ENCODE measurements at regions not wholly inside any gene's neighbourhood (a gene's known extent, or its start where the extent isn't known, plus 50 kb on each side); places are given as distances from the start of the nearest gene placed in this dataset.

- TF ChIP-seq ZNF302 (CRISPR knock-in tag; IDR thresholded peaks at IDR 0.05) = no peak
- Histone ChIP-seq H3K9me3 (peaks cover 5% of the 10 kb centered on the region; the same call in 1 of the 3 replicates), H3K4me2 (no peak overlapping the region), H3K4me3 (no peak overlapping the region), H3K27ac (no peak overlapping the region), H3K4me1 (no peaks in the 10 kb centered on the region)
- CTCF ChIA-PET = no interaction called here
- ATAC-seq = no peak
- no peak for DNase-seq (ENCODE audit: low read depth in 1 of 2, low spot score in 1 of 2)
- FAIRE-seq = no peak
- POLR2A ChIA-PET = no interaction called here
Observed at GRCh38 chr20:7654231-7654630, 286.0 kb downstream of the HAO1 start.

- TF ChIP-seq NR3C1 (IDR thresholded peaks at IDR 0.05) (no peak), RCOR1 (IDR thresholded peaks at IDR 0.05; ENCODE audit: low read depth, low read length) (no peak), E2F6 (IDR thresholded peaks at IDR 0.05; ENCODE audit: borderline replicate concordance, low read depth) (no peak), HOXB5 (CRISPR knock-in tag; IDR thresholded peaks at IDR 0.05) (no peak)
- POLR2A ChIA-PET = no interaction called here
- Histone ChIP-seq H3K4me2 (no peak overlapping the region), H3K4me3 (no peak overlapping the region), H3K9me3 (peaks cover 5% of the 10 kb centered on the region; the same call in 1 of the 3 replicates), H3K27ac (no peak overlapping the region), H3K4me1 (no peaks in the 10 kb centered on the region)
- 8% methylated on average over 4 of the region's 4 CpGs for WGBS (ENCODE audit: missing lambda C conversion rate)
- CTCF ChIA-PET = no interaction called here
- ATAC-seq (no peak), FAIRE-seq (peak; percentile 39), DNase-seq (ENCODE audit: low read depth in 1 of 2, low spot score in 1 of 2) (no peak)
Observed at GRCh38 chr20:7656687-7657467, 283.4 kb downstream of the HAO1 start.

GRCh38 chr20:7657569-7657968 lies 282.7 kb downstream of the HAO1 start:
- ChIA-PET POLR2A (no interaction called here), CTCF (no interaction called here)
- ATAC-seq (no peak), FAIRE-seq (no peak), DNase-seq (ENCODE audit: low read depth in 1 of 2, low spot score in 1 of 2) (no peak)
- H3K4me2 ChIP-seq = no peak overlapping the region
- H3K4me3 ChIP-seq = no peak overlapping the region
- TF ChIP-seq ZFP36 (IDR thresholded peaks at IDR 0.05; ENCODE audit: borderline replicate concordance, partially characterized antibody) = no peak
- no peak for TF ChIP-seq NPAS2 (CRISPR knock-in tag; IDR thresholded peaks at IDR 0.05; ENCODE audit: borderline replicate concordance)
- no peak for TF ChIP-seq FOSL2 (IDR thresholded peaks at IDR 0.05)
- TF ChIP-seq FOSL2 (CRISPR knock-in tag; IDR thresholded peaks at IDR 0.05) = no peak
- H3K9me3 ChIP-seq = peaks cover 5% of the 10 kb centered on the region; the same call in 1 of the 3 replicates
- no peak overlapping the region for H3K27ac ChIP-seq
- H3K4me1 ChIP-seq = no peaks in the 10 kb centered on the region
- 17% methylated on average over 2 of the region's 2 CpGs for WGBS (ENCODE audit: missing lambda C conversion rate)

- no peak for ATAC-seq
- Histone ChIP-seq H3K4me1 (no peaks in the 10 kb centered on the region), H3K4me2 (no peak overlapping the region), H3K27ac (no peak overlapping the region), H3K4me3 (no peak overlapping the region), H3K9me3 (no peaks in the 10 kb centered on the region)
- WGBS (ENCODE audit: missing lambda C conversion rate) = 36% methylated on average over 3 of the region's 3 CpGs
- TF ChIP-seq CBX8 (IDR thresholded peaks at IDR 0.05) = no peak
- no peak for TF ChIP-seq ESRRA (IDR thresholded peaks at IDR 0.05; ENCODE audit: borderline replicate concordance, low read length)
- no peak for TF ChIP-seq JUNB (IDR thresholded peaks at IDR 0.05)
- TF ChIP-seq MAX (IDR thresholded peaks at IDR 0.05) = no peak
- no peak for FAIRE-seq
- ChIA-PET POLR2A (no interaction called here), CTCF (no interaction called here)
- no peak for DNase-seq (ENCODE audit: low read depth in 1 of 2, low spot score in 1 of 2)
Observed at GRCh38 chr20:7660165-7660564, 280.1 kb downstream of the HAO1 start.

GRCh38 chr20:7665376-7665775 lies 274.9 kb downstream of the HAO1 start:
- WGBS (ENCODE audit: missing lambda C conversion rate) = 31% methylated on average over 2 of the region's 2 CpGs
- ChIA-PET POLR2A (no interaction called here), CTCF (no interaction called here)
- H3K4me3 ChIP-seq = no peak overlapping the region
- H3K27ac ChIP-seq = no peak overlapping the region
- no peak for ATAC-seq
- no peaks in the 10 kb centered on the region for H3K4me1 ChIP-seq
- no peak overlapping the region for H3K4me2 ChIP-seq
- DNase-seq (ENCODE audit: low read depth in 1 of 2, low spot score in 1 of 2) = no peak
- no peak for FAIRE-seq
- H3K9me3 ChIP-seq = no peaks in the 10 kb centered on the region
- TF ChIP-seq EP300 (IDR thresholded peaks at IDR 0.05) (no peak), MYC (IDR thresholded peaks at IDR 0.05; ENCODE audit: borderline replicate concordance, low read length) (no peak), FOSL2 (IDR thresholded peaks at IDR 0.05) (no peak), FOSL2 (CRISPR knock-in tag; IDR thresholded peaks at IDR 0.05) (no peak), MAFK (IDR thresholded peaks at IDR 0.05; ENCODE audit: partially characterized antibody) (no peak), ESRRA (IDR thresholded peaks at IDR 0.05; ENCODE audit: borderline replicate concordance, low read length) (no peak), HMGXB4 (CRISPR knock-in tag; IDR thresholded peaks at IDR 0.05; ENCODE audit: borderline replicate concordance) (no peak), FOSB (CRISPR knock-in tag; IDR thresholded peaks at IDR 0.05) (no peak), MAZ (IDR thresholded peaks at IDR 0.05; ENCODE audit: borderline replicate concordance, low read depth, low read length) (no peak), SMC3 (IDR thresholded peaks at IDR 0.05) (no peak), USF2 (IDR thresholded peaks at IDR 0.05) (no peak)

All from A549 (cell line).